ENCODE measurements at regions not wholly inside any gene's neighbourhood (a gene's known extent, or its start where the extent isn't known, plus 50 kb on each side); places are given as distances from the start of the nearest gene placed in this dataset.

DNA sequence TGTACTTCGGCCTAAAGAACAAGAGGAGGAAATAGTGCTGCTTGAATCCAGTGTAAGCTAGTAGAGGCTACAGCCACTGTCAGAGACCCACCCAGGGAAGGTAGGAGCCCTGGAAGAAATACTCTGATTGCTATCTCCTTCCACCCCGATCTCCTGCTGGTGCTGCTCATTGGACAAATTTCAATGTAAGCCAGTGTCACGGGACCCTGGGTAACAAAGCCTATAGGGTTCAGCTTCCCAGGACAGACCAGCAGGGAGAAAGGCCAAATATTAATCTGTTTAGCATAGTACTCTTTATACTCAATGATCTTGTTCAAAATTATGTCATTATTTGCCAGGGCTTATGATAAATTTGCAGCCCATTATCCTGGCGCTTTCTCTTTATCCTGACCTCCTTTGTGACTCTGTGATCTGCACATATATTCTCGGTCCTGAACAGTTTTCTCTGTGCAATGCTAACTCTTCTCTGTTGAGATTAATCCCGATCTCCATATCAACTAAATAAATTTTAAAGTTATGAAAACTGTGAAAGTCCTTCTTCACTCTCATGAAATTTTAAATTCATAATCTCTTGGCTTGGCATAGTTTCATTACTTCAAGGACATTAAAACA is 218.8 kb upstream of the PREP start:
- H3K14ac ChIP-seq (ENCODE audit: low read length in 2 of 2): no peak overlapping the region
- no peak overlapping the region for H3K18ac ChIP-seq (ENCODE audit: low read depth in 1 of 2, low read length in 2 of 2)
- peak overlapping the region; percentile 43 for H2AFZ ChIP-seq (ENCODE audit: low read depth, low read length)
- H3K4ac ChIP-seq (ENCODE audit: low read depth in 1 of 2, low read length in 2 of 2): peak overlapping the region in 1 of 2 experiments; percentile 53
- H3K27me3 ChIP-seq (ENCODE audit: control insufficient read depth in 1 of 2, insufficient read depth in 1 of 2, low read length in 2 of 2): no peaks in the 10 kb centered on the region
- H2BK5ac ChIP-seq (ENCODE audit: low read depth, low read length, poor library complexity, severe bottlenecking): no peak overlapping the region
- H3K4me3 ChIP-seq (ENCODE audit: insufficient read depth in 1 of 2, low read depth in 1 of 2, low read length in 2 of 2): no peak overlapping the region
- H3K79me1 ChIP-seq (replicated peaks; ENCODE audit: low read length, poor library complexity, severe bottlenecking): no peaks in the 10 kb centered on the region
- no peak overlapping the region for H2AK5ac ChIP-seq (ENCODE audit: low read length, severe bottlenecking)
- no peak overlapping the region for H3K9ac ChIP-seq (ENCODE audit: low read length)
- no peak overlapping the region for H3K23ac ChIP-seq (ENCODE audit: low read length in 2 of 2)
- no peak overlapping the region for H3K4me2 ChIP-seq (ENCODE audit: low read length, poor library complexity, severe bottlenecking)
- H4K8ac ChIP-seq (ENCODE audit: low read length): no peak overlapping the region
- H2BK15ac ChIP-seq (ENCODE audit: low read depth, poor library complexity, severe bottlenecking): peak overlapping the region; percentile 63
- H3K36me3 ChIP-seq (ENCODE audit: control insufficient read depth in 1 of 2, insufficient read depth in 2 of 2, low read depth in 1 of 2, low read length in 2 of 2): no peaks in the 10 kb centered on the region
- H3K4me1 ChIP-seq (ENCODE audit: control insufficient read depth, insufficient read depth, low read depth, low read length): peaks cover 1% of the 10 kb centered on the region
- H3K9me3 ChIP-seq (ENCODE audit: control insufficient read depth, low read length): no peaks in the 10 kb centered on the region
- DNase-seq: no peak
- H2BK12ac ChIP-seq (ENCODE audit: low read length in 2 of 2): peak overlapping the region in 1 of 2 experiments; percentile 42
- no peak overlapping the region for H3K27ac ChIP-seq (ENCODE audit: low read length, poor library complexity, severe bottlenecking)
- H4K91ac ChIP-seq (ENCODE audit: low read length): no peak overlapping the region
- WGBS: 100% methylated on average over 4 of the region's 6 CpGs
- H2BK120ac ChIP-seq (ENCODE audit: low read depth, low read length): no peak overlapping the region

DNA sequence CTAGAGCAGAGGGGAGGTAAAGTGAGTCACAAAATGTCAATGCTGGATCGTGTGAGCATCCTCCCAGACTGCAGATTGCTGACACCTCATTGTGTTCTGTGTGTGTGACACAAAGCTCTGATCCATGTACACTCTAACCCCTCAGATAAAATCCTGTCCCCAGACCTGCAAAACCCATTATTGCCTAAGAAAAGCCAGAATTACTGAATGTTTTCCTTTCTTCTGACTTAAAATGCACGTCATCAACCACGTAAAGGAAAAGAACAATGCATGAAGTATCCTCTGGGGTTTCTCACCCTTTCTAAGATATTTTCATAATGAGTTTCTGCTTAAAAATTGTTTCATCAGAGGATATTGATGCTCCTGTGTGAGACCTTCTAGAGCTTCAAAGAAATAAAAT is 218.0 kb upstream of the PREP start:
- DNase-seq: no peak
- Histone ChIP-seq H3K23ac (ENCODE audit: low read length in 2 of 2) (no peak overlapping the region), H3K9ac (ENCODE audit: low read length) (no peak overlapping the region), H2AFZ (ENCODE audit: low read depth, low read length) (no peak overlapping the region), H2BK120ac (ENCODE audit: low read depth, low read length) (no peak overlapping the region), H3K9me3 (ENCODE audit: control insufficient read depth, low read length) (no peaks in the 10 kb centered on the region), H3K27me3 (ENCODE audit: control insufficient read depth in 1 of 2, insufficient read depth in 1 of 2, low read length in 2 of 2) (no peaks in the 10 kb centered on the region), H3K14ac (ENCODE audit: low read length in 2 of 2) (no peak overlapping the region), H2BK15ac (ENCODE audit: low read depth, poor library complexity, severe bottlenecking) (no peak overlapping the region), H3K36me3 (ENCODE audit: control insufficient read depth in 1 of 2, insufficient read depth in 2 of 2, low read depth in 1 of 2, low read length in 2 of 2) (no peaks in the 10 kb centered on the region), H3K4ac (ENCODE audit: low read depth in 1 of 2, low read length in 2 of 2) (no peak overlapping the region), H4K91ac (ENCODE audit: low read length) (no peak overlapping the region), H3K4me1 (ENCODE audit: control insufficient read depth, insufficient read depth, low read depth, low read length) (peaks cover 1% of the 10 kb centered on the region), H3K18ac (ENCODE audit: low read depth in 1 of 2, low read length in 2 of 2) (no peak overlapping the region), H3K27ac (ENCODE audit: low read length, poor library complexity, severe bottlenecking) (no peak overlapping the region), H2BK12ac (ENCODE audit: low read length in 2 of 2) (no peak overlapping the region), H4K8ac (ENCODE audit: low read length) (no peak overlapping the region), H3K4me3 (ENCODE audit: insufficient read depth in 1 of 2, low read depth in 1 of 2, low read length in 2 of 2) (no peak overlapping the region), H3K4me2 (ENCODE audit: low read length, poor library complexity, severe bottlenecking) (no peak overlapping the region), H2AK5ac (ENCODE audit: low read length, severe bottlenecking) (no peak overlapping the region), H2BK5ac (ENCODE audit: low read depth, low read length, poor library complexity, severe bottlenecking) (no peak overlapping the region), H3K79me1 (replicated peaks; ENCODE audit: low read length, poor library complexity, severe bottlenecking) (no peaks in the 10 kb centered on the region)
- WGBS: 78% methylated on average over 3 of the region's 3 CpGs

GRCh38 chr6:105619971-105620741 is 217.3 kb upstream of the PREP start:
- 69% methylated on average over 7 of the region's 8 CpGs for WGBS
- H3K9ac ChIP-seq (ENCODE audit: low read length): no peak overlapping the region

GRCh38 chr6:105618247-105618646 is 215.4 kb upstream of the PREP start:
- WGBS: 100% methylated on average over 1 of the region's 1 CpG
- Histone ChIP-seq H2AK5ac (ENCODE audit: low read length, severe bottlenecking) (no peak overlapping the region), H3K9me3 (ENCODE audit: control insufficient read depth, low read length) (no peaks in the 10 kb centered on the region), H3K14ac (ENCODE audit: low read length in 2 of 2) (no peak overlapping the region), H3K27me3 (ENCODE audit: control insufficient read depth in 1 of 2, insufficient read depth in 1 of 2, low read length in 2 of 2) (no peaks in the 10 kb centered on the region), H2BK5ac (ENCODE audit: low read depth, low read length, poor library complexity, severe bottlenecking) (no peak overlapping the region), H2BK12ac (ENCODE audit: low read length in 2 of 2) (no peak overlapping the region), H3K23ac (ENCODE audit: low read length in 2 of 2) (no peak overlapping the region), H3K79me1 (replicated peaks; ENCODE audit: low read length, poor library complexity, severe bottlenecking) (no peaks in the 10 kb centered on the region), H2BK15ac (ENCODE audit: low read depth, poor library complexity, severe bottlenecking) (no peak overlapping the region), H3K9ac (ENCODE audit: low read length) (no peak overlapping the region), H3K4me3 (ENCODE audit: insufficient read depth in 1 of 2, low read depth in 1 of 2, low read length in 2 of 2) (no peak overlapping the region), H2AFZ (ENCODE audit: low read depth, low read length) (no peak overlapping the region), H3K18ac (ENCODE audit: low read depth in 1 of 2, low read length in 2 of 2) (no peak overlapping the region), H3K27ac (ENCODE audit: low read length, poor library complexity, severe bottlenecking) (no peak overlapping the region), H4K91ac (ENCODE audit: low read length) (no peak overlapping the region), H3K4me1 (ENCODE audit: control insufficient read depth, insufficient read depth, low read depth, low read length) (peaks cover 1% of the 10 kb centered on the region), H3K4me2 (ENCODE audit: low read length, poor library complexity, severe bottlenecking) (no peak overlapping the region), H4K8ac (ENCODE audit: low read length) (no peak overlapping the region), H2BK120ac (ENCODE audit: low read depth, low read length) (no peak overlapping the region), H3K36me3 (ENCODE audit: control insufficient read depth in 1 of 2, insufficient read depth in 2 of 2, low read depth in 1 of 2, low read length in 2 of 2) (no peaks in the 10 kb centered on the region), H3K4ac (ENCODE audit: low read depth in 1 of 2, low read length in 2 of 2) (no peak overlapping the region)
- DNase-seq: no peak

More at GRCh38 chr6:105619971-105620741, 217.3 kb upstream of the PREP start:
- Histone ChIP-seq H3K9me3 (ENCODE audit: control insufficient read depth, low read length) (no peaks in the 10 kb centered on the region), H2BK15ac (ENCODE audit: low read depth, poor library complexity, severe bottlenecking) (no peak overlapping the region), H2AK5ac (ENCODE audit: low read length, severe bottlenecking) (no peak overlapping the region), H3K36me3 (ENCODE audit: control insufficient read depth in 1 of 2, insufficient read depth in 2 of 2, low read depth in 1 of 2, low read length in 2 of 2) (no peaks in the 10 kb centered on the region), H3K18ac (ENCODE audit: low read depth in 1 of 2, low read length in 2 of 2) (peak overlapping the region in 1 of 2 experiments; percentile 41), H2AFZ (ENCODE audit: low read depth, low read length) (no peak overlapping the region), H3K27me3 (ENCODE audit: control insufficient read depth in 1 of 2, insufficient read depth in 1 of 2, low read length in 2 of 2) (no peaks in the 10 kb centered on the region), H3K27ac (ENCODE audit: low read length, poor library complexity, severe bottlenecking) (no peak overlapping the region), H2BK120ac (ENCODE audit: low read depth, low read length) (no peak overlapping the region), H3K23ac (ENCODE audit: low read length in 2 of 2) (no peak overlapping the region), H3K4me3 (ENCODE audit: insufficient read depth in 1 of 2, low read depth in 1 of 2, low read length in 2 of 2) (no peak overlapping the region), H4K91ac (ENCODE audit: low read length) (no peak overlapping the region), H3K79me1 (replicated peaks; ENCODE audit: low read length, poor library complexity, severe bottlenecking) (no peaks in the 10 kb centered on the region), H3K4me1 (ENCODE audit: control insufficient read depth, insufficient read depth, low read depth, low read length) (peaks cover 1% of the 10 kb centered on the region), H3K4me2 (ENCODE audit: low read length, poor library complexity, severe bottlenecking) (no peak overlapping the region), H3K4ac (ENCODE audit: low read depth in 1 of 2, low read length in 2 of 2) (no peak overlapping the region), H2BK12ac (ENCODE audit: low read length in 2 of 2) (peak overlapping the region in 1 of 2 experiments; percentile 42), H3K14ac (ENCODE audit: low read length in 2 of 2) (no peak overlapping the region), H4K8ac (ENCODE audit: low read length) (no peak overlapping the region), H2BK5ac (ENCODE audit: low read depth, low read length, poor library complexity, severe bottlenecking) (no peak overlapping the region)
- no peak for DNase-seq

All from mesenchymal stem cell (in vitro differentiated cells and primary cell).